Heart right ventricle (tissue), 16 donors: ENCODE measurements at regions not wholly inside any gene's neighbourhood (a gene's known extent, or its start where the extent isn't known, plus 50 kb on each side); places are given as distances from the start of the nearest gene placed in this dataset.

Source experiments
- ATAC-seq, 8 donors: fragments of 200-7000 bp; cut with Tn5 transposase; one replicate each; pipeline ENCODE4 v1.9.1; 2020; ENCODE audit warnings: mild to moderate bottlenecking in 8 of 8, moderate library complexity in 8 of 8, moderate number of reproducible peaks in 1 of 8
- DNase-seq, 2 donors: peaks; one replicate each; pipeline ENCODE4 v3.0.0-alpha.2; 2020
- H3K27ac ChIP-seq, 10 donors: fragments of 200-600 bp; sonication (generic) in 2 of 10; one replicate each; pipeline versions ENCODE4 v1.5.0 to v1.8.0; 2020 to 2022; ENCODE audit warnings: mild to moderate bottlenecking in 3 of 10
- H3K27me3 ChIP-seq, 7 donors: fragments of 200-600 bp; one replicate each; pipeline ENCODE4 v1.8.0; 2021 to 2022; ENCODE audit warnings: mild to moderate bottlenecking in 2 of 7
- H3K36me3 ChIP-seq, 9 donors: fragments of 200-600 bp; sonication (generic) in 1 of 9; one replicate each; pipeline versions ENCODE4 v1.5.0 to v1.8.0; 2020 to 2022; ENCODE audit warnings: mild to moderate bottlenecking in 2 of 9
- H3K4me1 ChIP-seq, 9 donors: fragments of 200-600 bp; sonication (generic) in 1 of 9; one replicate each; pipeline versions ENCODE4 v1.5.0 to v1.8.0; 2020 to 2022; ENCODE audit warnings: mild to moderate bottlenecking in 4 of 9
- H3K4me3 ChIP-seq, 10 donors: fragments of 200-600 bp; sonication (generic) in 2 of 10; one replicate each; pipeline versions ENCODE4 v1.5.0 to v1.8.0; 2020 to 2022; ENCODE audit warnings: mild to moderate bottlenecking in 7 of 10, moderate library complexity in 2 of 10
- H3K9me3 ChIP-seq, 11 donors: fragments of 200-600 bp in 10 of 11; sonication (generic) in 2 of 11; one replicate each; pipeline versions ENCODE4 v1.5.0 to v1.8.0; 2013 to 2022; ENCODE audit warnings: mild to moderate bottlenecking in 2 of 11, control low read depth in 1 of 11, moderate library complexity in 1 of 11
- CTCF ChIP-seq, 9 donors: fragments of 200-600 bp; sonication (generic) in 2 of 9; IDR thresholded peaks; one replicate each; pipeline versions ENCODE4 v1.5.0 to v1.8.0; 2021 to 2022; ENCODE audit warnings: antibody characterized with exemption in 9 of 9, mild to moderate bottlenecking in 5 of 9, moderate library complexity in 1 of 9
- WGBS, 2 donors: extraction: QIAGEN DNeasy Blood & Tissue Kit; methylation state at CpG; one replicate each; pipeline ENCODE4 v1.1.7; 2013; ENCODE audit warnings: inconsistent platforms in 1 of 2; 5-methylcytosine and 5-hydroxymethylcytosine counted together
- intact Hi-C, 10 donors: fragments of 100-400 bp; cut with DNase I; formaldehyde crosslinking; loops; one replicate each; pipeline versions ENCODE4 v1.11.1 to v1.14.2; 2022
- donor health status: Arrhythmogenic right ventricular cardiomyopathy.
- donor health status: ischemic (EF 13 %, LVEDD 7.1; RV severe dilation, severe dysfunction).
- donor health status: healthy with polysubstance abuse.
- donor health status: DM: no; HTN: yes; CAD: no.
- donor health status: DM: no; HTN: no; CAD: no.
- donor health status: ischemic (EF 25% LVEDD 6.9; RV normal size, moderate dysfunction).
- donor health status: ischemic (EF 25% LVEDD 5.7; RV mildly dilated, moderate dysfunction).
- donor health status: healthy.
- donor health status: DM: yes; HTN: yes; CAD: no.
- donor health status: Ischemic cardiomyopathy.
- donor health status: ischemic (EF 35%, LVEDD 5.7; RV mildly dilated, moderate dysfunction).
- donor health status: nonischemic (EF 11% LVEDD 7.7; RV severe dilation, severe dysfunction).
- donor health status: DM: yes; HTN: yes; CAD: no.
- donor health status: PGD.
- donor health status: ischemic (EF 29% LVEDD 5.4; RV normal size, mild dysfunction).
- donor health status: nonischemic (EF 23%, LVEDD 6.1; RV moderate dilation, normal function).

GRCh38 chr1:57729181-57729580 lies 305.3 kb upstream of the DAB1 start:
- DNase-seq (no peak), ATAC-seq (no peak)
- Histone ChIP-seq H3K4me1 (no peaks in the 10 kb centered on the region), H3K9me3 (no peaks in the 10 kb centered on the region), H3K4me3 (no peak overlapping the region), H3K27ac (no peak overlapping the region), H3K36me3 (no peaks in the 10 kb centered on the region), H3K27me3 (no peaks in the 10 kb centered on the region)
- intact Hi-C loops: loop anchor here in 1 of 10 donors (10.0 kb wide), 1 partner anchor 304 kb away; the partner anchor contains the start of gene DAB1
- 91 to 93% methylated on average over 7 of the region's 7 CpGs for WGBS, 2 donors
- no peak for TF ChIP-seq CTCF (IDR thresholded peaks at IDR 0.05)

DNA sequence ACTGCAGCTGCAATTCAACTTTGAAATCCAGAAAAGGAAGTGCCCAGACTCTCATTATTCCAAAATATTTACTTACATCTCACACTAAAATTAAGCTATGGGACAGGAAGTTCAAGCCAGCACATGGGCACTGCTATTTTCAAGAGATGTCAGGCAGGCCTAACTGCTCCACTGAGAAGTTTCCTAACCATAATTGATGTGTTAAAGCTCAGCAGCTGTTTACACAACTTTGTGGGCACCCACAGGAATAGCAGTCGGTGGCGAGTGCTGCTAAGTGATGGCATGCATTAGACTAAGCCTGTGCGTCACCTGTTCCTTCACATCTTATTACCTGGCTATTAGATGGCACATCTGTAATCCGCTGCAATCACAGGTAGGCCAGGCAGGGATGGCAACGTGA lies 303.3 kb upstream of the DAB1 start:
- ATAC-seq (no peak), DNase-seq (no peak)
- no peak for TF ChIP-seq CTCF (IDR thresholded peaks at IDR 0.05)
- H3K4me3 ChIP-seq: no peak overlapping the region
- peaks cover 0 to 15% (median 0%) of the 10 kb centered on the region in 9 donors for H3K4me1 ChIP-seq
- no peaks in the 10 kb centered on the region for H3K27me3 ChIP-seq
- intact Hi-C loops: loop anchor here in 1 of 10 donors (10.0 kb wide), 1 partner anchor 302 kb away; the partner anchor contains the start of gene DAB1
- WGBS, 2 donors: 85 to 87% methylated on average over 5 of the region's 5 CpGs
- no peaks in the 10 kb centered on the region for H3K36me3 ChIP-seq
- no peaks in the 10 kb centered on the region for H3K9me3 ChIP-seq
- H3K27ac ChIP-seq: no peak overlapping the region

- DNase-seq: no peak
- no peak for TF ChIP-seq CTCF (IDR thresholded peaks at IDR 0.05)
- Histone ChIP-seq H3K27ac (no peak overlapping the region), H3K4me3 (no peak overlapping the region), H3K27me3 (no peaks in the 10 kb centered on the region), H3K9me3 (no peaks in the 10 kb centered on the region), H3K4me1 (peaks cover 0 to 25% (median 0%) of the 10 kb centered on the region in 9 donors), H3K36me3 (no peaks in the 10 kb centered on the region)
- ATAC-seq: no peak
- 75% methylated on average over 4 of the region's 4 CpGs for WGBS, 2 donors
- intact Hi-C loops: loop anchor here in 1 of 10 donors (10.0 kb wide), 1 partner anchor 301 kb away; the partner anchor contains the start of gene DAB1
Observed at GRCh38 chr1:57725318-57725717, 301.5 kb upstream of the DAB1 start.

GRCh38 chr1:57724535-57724934 lies 300.7 kb upstream of the DAB1 start:
- Histone ChIP-seq H3K4me3 (no peak overlapping the region), H3K36me3 (no peaks in the 10 kb centered on the region), H3K4me1 (peaks cover 0 to 25% (median 0%) of the 10 kb centered on the region in 9 donors), H3K27me3 (no peaks in the 10 kb centered on the region), H3K27ac (no peak overlapping the region), H3K9me3 (no peaks in the 10 kb centered on the region)
- intact Hi-C loops: loop anchor here in 1 of 10 donors (10.0 kb wide), 1 partner anchor 300 kb away; the partner anchor contains the start of gene DAB1
- WGBS, 2 donors: 88 to 91% methylated on average over 1 of the region's 1 CpG
- no peak for TF ChIP-seq CTCF (IDR thresholded peaks at IDR 0.05)
- ATAC-seq (no peak), DNase-seq (no peak)
